ENCODE measurements at regions not wholly inside any gene's neighbourhood (a gene's known extent, or its start where the extent isn't known, plus 50 kb on each side); places are given as distances from the start of the nearest gene placed in this dataset.

DNA sequence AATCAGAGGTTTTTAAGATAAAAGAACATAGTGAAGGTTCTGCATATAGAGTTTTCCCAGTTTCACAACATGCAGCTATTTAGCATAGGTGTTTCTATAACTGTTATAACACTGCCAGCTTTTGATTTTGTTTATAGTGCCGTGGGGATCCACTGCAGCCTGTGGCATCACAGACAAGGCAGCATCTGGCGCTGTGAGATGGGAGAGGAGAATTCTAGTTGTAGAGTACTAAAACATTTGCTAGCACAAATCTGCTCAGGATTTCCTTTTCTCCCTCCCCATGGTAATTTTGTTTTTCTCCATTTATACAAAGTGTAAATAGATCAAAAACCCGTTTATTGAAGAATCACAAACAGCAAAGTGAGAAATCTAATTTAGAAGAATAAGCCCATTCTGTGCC, 482.8 kb upstream of the NCAM2 start:
- Histone ChIP-seq H3K4me3 (ENCODE audit: low read length) (no peak overlapping the region), H3K4me1 (ENCODE audit: low read length) (no peaks in the 10 kb centered on the region), H3K36me3 (replicated peaks; ENCODE audit: insufficient read depth, low read length) (no peaks in the 10 kb centered on the region), H4K20me1 (ENCODE audit: insufficient read depth, low read length) (no peaks in the 10 kb centered on the region), H3K4me2 (ENCODE audit: low read depth, low read length) (no peak overlapping the region), H3K9me2 (replicated peaks; ENCODE audit: insufficient read depth, low read length) (no peaks in the 10 kb centered on the region), H3K9ac (ENCODE audit: low read length) (no peak overlapping the region), H3K27ac (ENCODE audit: low read length) (no peak overlapping the region), H3K9me3 (replicated peaks; ENCODE audit: insufficient read depth, low read length) (no peaks in the 10 kb centered on the region), H3K27me3 (replicated peaks; ENCODE audit: insufficient read depth, low read length) (no peaks in the 10 kb centered on the region), H3K79me2 (ENCODE audit: low read length) (no peaks in the 10 kb centered on the region), H2AFZ (ENCODE audit: low read length) (no peak overlapping the region), H3F3A (ENCODE audit: insufficient read depth, low read length) (no peaks in the 10 kb centered on the region)
- no peak for DNase-seq
- TF ChIP-seq EZH2phosphoT487 (IDR thresholded peaks at IDR 0.05; ENCODE audit: low read length) (no peak), EZH2 (optimal IDR thresholded peaks at IDR 0.05; ENCODE audit: low read depth, low read length) (no peak)
- TF ChIP-seq, protein P1, sequence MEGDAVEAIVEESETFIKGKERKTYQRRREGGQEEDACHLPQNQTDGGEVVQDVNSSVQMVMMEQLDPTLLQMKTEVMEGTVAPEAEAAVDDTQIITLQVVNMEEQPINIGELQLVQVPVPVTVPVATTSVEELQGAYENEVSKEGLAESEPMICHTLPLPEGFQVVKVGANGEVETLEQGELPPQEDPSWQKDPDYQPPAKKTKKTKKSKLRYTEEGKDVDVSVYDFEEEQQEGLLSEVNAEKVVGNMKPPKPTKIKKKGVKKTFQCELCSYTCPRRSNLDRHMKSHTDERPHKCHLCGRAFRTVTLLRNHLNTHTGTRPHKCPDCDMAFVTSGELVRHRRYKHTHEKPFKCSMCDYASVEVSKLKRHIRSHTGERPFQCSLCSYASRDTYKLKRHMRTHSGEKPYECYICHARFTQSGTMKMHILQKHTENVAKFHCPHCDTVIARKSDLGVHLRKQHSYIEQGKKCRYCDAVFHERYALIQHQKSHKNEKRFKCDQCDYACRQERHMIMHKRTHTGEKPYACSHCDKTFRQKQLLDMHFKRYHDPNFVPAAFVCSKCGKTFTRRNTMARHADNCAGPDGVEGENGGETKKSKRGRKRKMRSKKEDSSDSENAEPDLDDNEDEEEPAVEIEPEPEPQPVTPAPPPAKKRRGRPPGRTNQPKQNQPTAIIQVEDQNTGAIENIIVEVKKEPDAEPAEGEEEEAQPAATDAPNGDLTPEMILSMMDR (IDR thresholded peaks at IDR 0.05; ENCODE audit: low read length), result no peak

DNA sequence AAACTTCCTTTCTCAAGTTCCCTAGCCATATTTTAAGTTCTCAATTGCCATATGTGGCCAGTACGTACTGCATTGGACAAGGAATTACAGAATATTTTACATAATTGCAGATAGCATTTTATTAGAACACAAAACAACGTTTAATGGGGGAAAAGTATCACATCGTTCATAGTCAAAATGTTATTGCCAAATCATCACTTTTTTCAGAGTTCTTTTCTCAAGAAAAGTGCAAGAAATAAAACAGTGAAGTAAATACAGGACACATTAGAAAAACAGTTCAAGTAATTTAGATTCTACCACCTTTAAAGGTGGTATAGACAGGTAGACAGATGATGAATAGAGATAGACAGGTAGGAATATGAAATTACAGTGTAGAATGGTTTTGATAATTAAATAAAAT, 479.1 kb upstream of the NCAM2 start:
- no peak for DNase-seq
- H3K4me2 ChIP-seq (ENCODE audit: low read depth, low read length), result no peak overlapping the region

DNA sequence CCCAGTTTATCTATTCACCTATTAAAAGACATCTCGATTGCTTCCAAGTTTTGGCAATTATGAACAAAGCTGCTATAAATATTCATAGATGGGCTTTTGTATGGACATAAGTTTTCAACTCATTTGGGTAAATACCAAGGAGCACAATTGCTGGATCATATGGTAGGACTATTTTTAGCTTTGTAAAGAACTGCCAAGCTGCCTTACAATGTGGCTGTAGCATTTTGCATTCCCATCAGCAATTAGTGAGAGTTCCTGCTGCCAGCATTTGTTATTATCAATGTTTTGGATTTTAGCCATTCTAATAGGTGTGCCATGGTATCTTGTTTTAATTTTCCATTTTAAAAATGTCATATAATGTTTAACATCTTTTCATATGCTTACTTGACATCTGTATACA, 475.6 kb upstream of the NCAM2 start:
- Histone ChIP-seq H3K9me2 (replicated peaks; ENCODE audit: insufficient read depth, low read length) (no peaks in the 10 kb centered on the region), H3K4me3 (ENCODE audit: low read length) (no peak overlapping the region), H3F3A (ENCODE audit: insufficient read depth, low read length) (no peaks in the 10 kb centered on the region), H3K27ac (ENCODE audit: low read length) (no peak overlapping the region), H3K9me3 (replicated peaks; ENCODE audit: insufficient read depth, low read length) (no peaks in the 10 kb centered on the region), H3K36me3 (replicated peaks; ENCODE audit: insufficient read depth, low read length) (no peaks in the 10 kb centered on the region), H2AFZ (ENCODE audit: low read length) (no peak overlapping the region), H3K9ac (ENCODE audit: low read length) (no peak overlapping the region), H3K79me2 (ENCODE audit: low read length) (no peaks in the 10 kb centered on the region), H3K4me1 (ENCODE audit: low read length) (no peaks in the 10 kb centered on the region), H3K4me2 (ENCODE audit: low read depth, low read length) (no peak overlapping the region), H3K27me3 (replicated peaks; ENCODE audit: insufficient read depth, low read length) (no peaks in the 10 kb centered on the region), H4K20me1 (ENCODE audit: insufficient read depth, low read length) (no peaks in the 10 kb centered on the region)
- DNase-seq, result no peak
- TF ChIP-seq, protein P1 (IDR thresholded peaks at IDR 0.05; ENCODE audit: low read length), result no peak
- TF ChIP-seq EZH2 (optimal IDR thresholded peaks at IDR 0.05; ENCODE audit: low read depth, low read length) (no peak), EZH2phosphoT487 (IDR thresholded peaks at IDR 0.05; ENCODE audit: low read length) (no peak)

More for the DNA sequence above, 479.1 kb upstream of the NCAM2 start:
- H3F3A ChIP-seq (ENCODE audit: insufficient read depth, low read length), result no peaks in the 10 kb centered on the region
- no peaks in the 10 kb centered on the region for H3K9me3 ChIP-seq (replicated peaks; ENCODE audit: insufficient read depth, low read length)
- no peaks in the 10 kb centered on the region for H3K36me3 ChIP-seq (replicated peaks; ENCODE audit: insufficient read depth, low read length)
- no peak overlapping the region for H3K9ac ChIP-seq (ENCODE audit: low read length)
- no peaks in the 10 kb centered on the region for H3K9me2 ChIP-seq (replicated peaks; ENCODE audit: insufficient read depth, low read length)
- H3K27me3 ChIP-seq (replicated peaks; ENCODE audit: insufficient read depth, low read length), result no peaks in the 10 kb centered on the region
- TF ChIP-seq, protein P1 (IDR thresholded peaks at IDR 0.05; ENCODE audit: low read length), result no peak
- TF ChIP-seq EZH2phosphoT487 (IDR thresholded peaks at IDR 0.05; ENCODE audit: low read length), result no peak
- no peak for TF ChIP-seq EZH2 (optimal IDR thresholded peaks at IDR 0.05; ENCODE audit: low read depth, low read length)
- no peaks in the 10 kb centered on the region for H3K79me2 ChIP-seq (ENCODE audit: low read length)
- H2AFZ ChIP-seq (ENCODE audit: low read length), result no peak overlapping the region
- H3K4me1 ChIP-seq (ENCODE audit: low read length), result no peaks in the 10 kb centered on the region
- no peaks in the 10 kb centered on the region for H4K20me1 ChIP-seq (ENCODE audit: insufficient read depth, low read length)
- no peak overlapping the region for H3K27ac ChIP-seq (ENCODE audit: low read length)
- no peak overlapping the region for H3K4me3 ChIP-seq (ENCODE audit: low read length)

All from MM.1S (cell line).